GM21515 (cell line): ENCODE measurements at regions not wholly inside any gene's neighbourhood (a gene's known extent, or its start where the extent isn't known, plus 50 kb on each side); places are given as distances from the start of the nearest gene placed in this dataset.

Experiments used
- ATAC-seq: cut with Tn5 transposase; IDR thresholded peaks from one replicate; pipeline ENCODE4 v1.9.1; 2021; ENCODE audit not compliant: unreplicated experiment

GRCh38 chr1:55747408-55747841 lies 532.3 kb upstream of the USP24 start:
- no peak for ATAC-seq

- no peak for ATAC-seq
Measured at GRCh38 chr1:55746710-55747109, 531.5 kb upstream of the USP24 start.

GRCh38 chr1:55741516-55741915 lies 526.4 kb upstream of the USP24 start:
- ATAC-seq = no peak

GRCh38 chr1:55735106-55735505 lies 519.9 kb upstream of the USP24 start:
- ATAC-seq = no peak

- ATAC-seq = no peak
Measured at GRCh38 chr1:55726994-55727393, 511.8 kb upstream of the USP24 start.

- no peak for ATAC-seq
Measured at GRCh38 chr1:55725378-55725777, 510.2 kb upstream of the USP24 start.

- no peak for ATAC-seq
Measured at GRCh38 chr1:55724551-55725325, 509.6 kb upstream of the USP24 start.

- ATAC-seq = no peak
Measured at GRCh38 chr1:55723001-55723400, 507.8 kb upstream of the USP24 start.

- no peak for ATAC-seq
Measured at GRCh38 chr1:55720261-55720660, 505.1 kb upstream of the USP24 start.

- ATAC-seq = no peak
Measured at GRCh38 chr1:55718758-55719671, 503.9 kb upstream of the USP24 start.

GRCh38 chr1:55717111-55717510 lies 501.9 kb upstream of the USP24 start:
- no peak for ATAC-seq

- ATAC-seq = no peak
Measured at GRCh38 chr1:55716610-55717009, 501.4 kb upstream of the USP24 start.

- ATAC-seq = no peak
Measured at GRCh38 chr1:55716151-55716550, 501.0 kb upstream of the USP24 start.

- no peak for ATAC-seq
Measured at GRCh38 chr1:55714230-55714629, 499.1 kb upstream of the USP24 start.

- no peak for ATAC-seq
Measured at GRCh38 chr1:55713516-55713915, 498.4 kb upstream of the USP24 start.

- ATAC-seq = no peak
Measured at GRCh38 chr1:55712148-55712547, 497.0 kb upstream of the USP24 start.

GRCh38 chr1:55708781-55709180 lies 493.6 kb upstream of the USP24 start:
- ATAC-seq = no peak

- ATAC-seq = no peak
Measured at GRCh38 chr1:55707846-55708245, 492.7 kb upstream of the USP24 start.

GRCh38 chr1:55707196-55707595 lies 492.0 kb upstream of the USP24 start:
- ATAC-seq = no peak

- no peak for ATAC-seq
Measured at GRCh38 chr1:55706397-55706796, 491.2 kb upstream of the USP24 start.

GRCh38 chr1:55703726-55704363 lies 488.7 kb upstream of the USP24 start:
- no peak for ATAC-seq

- ATAC-seq = peak; percentile 94
Measured at GRCh38 chr1:55702064-55702463, 486.9 kb upstream of the USP24 start.
